ENCODE measurements at regions not wholly inside any gene's neighbourhood (a gene's known extent, or its start where the extent isn't known, plus 50 kb on each side); places are given as distances from the start of the nearest gene placed in this dataset.
A peak's percentile ranks its signal among the peaks of the same experiment; 100 is the strongest.

- TF ChIP-seq POU2F2 (IDR thresholded peaks at IDR 0.05; ENCODE audit: borderline replicate concordance, low read depth, low read length): no peak
- TF ChIP-seq IKZF2 (IDR thresholded peaks at IDR 0.05): no peak
- TF ChIP-seq, protein P1, sequence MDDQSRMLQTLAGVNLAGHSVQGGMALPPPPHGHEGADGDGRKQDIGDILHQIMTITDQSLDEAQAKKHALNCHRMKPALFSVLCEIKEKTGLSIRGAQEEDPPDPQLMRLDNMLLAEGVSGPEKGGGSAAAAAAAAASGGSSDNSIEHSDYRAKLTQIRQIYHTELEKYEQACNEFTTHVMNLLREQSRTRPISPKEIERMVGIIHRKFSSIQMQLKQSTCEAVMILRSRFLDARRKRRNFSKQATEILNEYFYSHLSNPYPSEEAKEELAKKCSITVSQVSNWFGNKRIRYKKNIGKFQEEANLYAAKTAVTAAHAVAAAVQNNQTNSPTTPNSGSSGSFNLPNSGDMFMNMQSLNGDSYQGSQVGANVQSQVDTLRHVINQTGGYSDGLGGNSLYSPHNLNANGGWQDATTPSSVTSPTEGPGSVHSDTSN (IDR thresholded peaks at IDR 0.05; ENCODE audit: insufficient replicate concordance, low read depth, low read length): no peak
- TF ChIP-seq SUPT20H (IDR thresholded peaks at IDR 0.05; ENCODE audit: borderline replicate concordance, control insufficient read depth, low read depth, low read length): no peak
- no peak for TF ChIP-seq USF2 (IDR thresholded peaks at IDR 0.05; ENCODE audit: borderline replicate concordance, low read depth, low read length)
- TF ChIP-seq NFYA (IDR thresholded peaks at IDR 0.05; ENCODE audit: borderline replicate concordance, low read depth, low read length): no peak
- no peak for TF ChIP-seq EZH2 (IDR thresholded peaks at IDR 0.05; ENCODE audit: borderline replicate concordance, control insufficient read depth, low read depth, low read length)
- no peak for TF ChIP-seq KAT2A (conservative IDR thresholded peaks at IDR 0.05; ENCODE audit: control insufficient read depth, low read depth, low read length)
- no peak for TF ChIP-seq ZSCAN29 (IDR thresholded peaks at IDR 0.05)
- TF ChIP-seq IRF4 (IDR thresholded peaks at IDR 0.05; ENCODE audit: low read depth, low read length): no peak
- no peak for TF ChIP-seq MTA3 (IDR thresholded peaks at IDR 0.05; ENCODE audit: borderline replicate concordance, low read length)
- no peak for TF ChIP-seq JUND (IDR thresholded peaks at IDR 0.05; ENCODE audit: low read depth, low read length)
- no peak for TF ChIP-seq ZNF622 (IDR thresholded peaks at IDR 0.05)
- no peak for TF ChIP-seq CREM (IDR thresholded peaks at IDR 0.05; ENCODE audit: low read depth)
- no peak for TF ChIP-seq ZNF274 (IDR thresholded peaks at IDR 0.05; ENCODE audit: insufficient read depth, insufficient read length)
- TF ChIP-seq SP1 (IDR thresholded peaks at IDR 0.05; ENCODE audit: low read depth, low read length): no peak
- TF ChIP-seq, protein P2, sequence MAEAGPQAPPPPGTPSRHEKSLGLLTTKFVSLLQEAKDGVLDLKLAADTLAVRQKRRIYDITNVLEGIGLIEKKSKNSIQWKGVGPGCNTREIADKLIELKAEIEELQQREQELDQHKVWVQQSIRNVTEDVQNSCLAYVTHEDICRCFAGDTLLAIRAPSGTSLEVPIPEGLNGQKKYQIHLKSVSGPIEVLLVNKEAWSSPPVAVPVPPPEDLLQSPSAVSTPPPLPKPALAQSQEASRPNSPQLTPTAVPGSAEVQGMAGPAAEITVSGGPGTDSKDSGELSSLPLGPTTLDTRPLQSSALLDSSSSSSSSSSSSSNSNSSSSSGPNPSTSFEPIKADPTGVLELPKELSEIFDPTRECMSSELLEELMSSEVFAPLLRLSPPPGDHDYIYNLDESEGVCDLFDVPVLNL (IDR thresholded peaks at IDR 0.05; ENCODE audit: low read depth, low read length): no peak
- no peak for TF ChIP-seq NFIC (IDR thresholded peaks at IDR 0.05; ENCODE audit: low read depth, low read length)
- ChIA-PET POLR2A (no interaction called here), CTCF (interaction anchor here (1.9 kb wide), 1 partner anchor 11 kb away, joined by 4 read pairs; no protein-coding TSS in a partner anchor), RAD21 (ENCODE audit: unreplicated experiment) (no interaction called here), SMC1A (ENCODE audit: uncharacterized antibody, unreplicated experiment) (no interaction called here)
- H3K4me2 ChIP-seq (ENCODE audit: control insufficient read depth, insufficient read depth): no peak overlapping the region
- peak overlapping the region; percentile 22 for H2AFZ ChIP-seq (ENCODE audit: control insufficient read depth, low read depth, low read length)
- H3K27ac ChIP-seq (ENCODE audit: control insufficient read depth, insufficient read depth): no peak overlapping the region
- ATAC-seq (no peak), DNase-seq (ENCODE audit: low read depth, low spot score) (no peak), FAIRE-seq (no peak)
- H3K4me3 ChIP-seq: no peak overlapping the region
- 0% methylated on average over 2 of the region's 2 CpGs for WGBS (ENCODE audit: insufficient coverage, insufficient replicate concordance, low lambda C conversion rate, missing lambda C conversion rate)
- no peaks in the 10 kb centered on the region for H3K36me3 ChIP-seq (ENCODE audit: control insufficient read depth in 2 of 2, insufficient read depth in 2 of 2, low read length in 1 of 2)
- intact Hi-C loops (cut with micrococcal nuclease; ENCODE audit: unreplicated experiment): no loop called here
- H3K27me3 ChIP-seq (replicated peaks in 1 of 2; ENCODE audit: control insufficient read depth in 2 of 2, insufficient read depth in 2 of 2, low read length in 1 of 2): no peaks in the 10 kb centered on the region
- no peaks in the 10 kb centered on the region for H3K79me2 ChIP-seq (ENCODE audit: control insufficient read depth, insufficient read depth, low read length)
- in situ Hi-C loops (cut with MboI): no loop called here
- peaks cover 5% of the 10 kb centered on the region for H3K4me1 ChIP-seq (ENCODE audit: control insufficient read depth, insufficient read depth, low read length)
- H3K9me3 ChIP-seq (replicated peaks; ENCODE audit: control insufficient read depth, insufficient read depth, low read length): peaks cover 1% of the 10 kb centered on the region; the same call in 1 of the 3 replicates
- H3K9ac ChIP-seq (ENCODE audit: control insufficient read depth, insufficient read depth, low read length): no peak overlapping the region
- no TSS peak for BruUV-seq (replicated peaks)
- no peaks in the 10 kb centered on the region for H4K20me1 ChIP-seq (ENCODE audit: control insufficient read depth, insufficient read depth)
Observed at GRCh38 chr5:83848941-83849340, 128.3 kb upstream of the HAPLN1 start.
